Mesendoderm (in vitro differentiated cells): ENCODE measurements at regions not wholly inside any gene's neighbourhood (a gene's known extent, or its start where the extent isn't known, plus 50 kb on each side); places are given as distances from the start of the nearest gene placed in this dataset.

Source experiments
- DNase-seq: peaks from one replicate; pipeline ENCODE4 v3.0.0; 2013
- H2AK5ac ChIP-seq: 2 replicates; pipeline ENCODE4 v1.6.1; 2013; ENCODE audit warnings: low read length, inconsistent platforms
- H2BK120ac ChIP-seq: 2 replicates; pipeline ENCODE4 v1.6.1; 2013; ENCODE audit warnings: low read depth, mild to moderate bottlenecking, low read length, moderate library complexity, mixed read lengths
- H2BK15ac ChIP-seq: replicated peaks from 2 replicates; pipeline ENCODE4 v1.6.1; 2013; ENCODE audit warnings: low read depth, mild to moderate bottlenecking, moderate library complexity
- H2BK5ac ChIP-seq: 2 replicates; pipeline ENCODE4 v1.6.1; 2013; ENCODE audit warnings: low read length, inconsistent platforms
- H3K18ac ChIP-seq: 2 replicates; pipeline ENCODE4 v1.6.1; 2013; ENCODE audit warnings: mild to moderate bottlenecking, low read length, mixed read lengths
- H3K23ac ChIP-seq: one replicate; pipeline ENCODE4 v1.6.1; 2013; ENCODE audit warnings: low read length
- H3K27ac ChIP-seq: 2 replicates; pipeline ENCODE4 v1.5.1; 2013; ENCODE audit warnings: low read depth, mild to moderate bottlenecking, inconsistent platforms, low read length, moderate library complexity
- H3K27me3 ChIP-seq: 2 replicates; pipeline ENCODE4 v1.6.1; 2013; ENCODE audit warnings: low read length, control low read depth, mild to moderate bottlenecking, inconsistent platforms; ENCODE audit not compliant: insufficient read depth, poor library complexity
- H3K36me3 ChIP-seq: 2 replicates; pipeline ENCODE4 v1.6.1; 2013; ENCODE audit warnings: low read length, inconsistent platforms; ENCODE audit not compliant: control insufficient read depth, insufficient read depth
- H3K4ac ChIP-seq: one replicate; pipeline ENCODE4 v1.6.1; 2013; ENCODE audit warnings: low read depth, mild to moderate bottlenecking, low read length, moderate library complexity
- H3K4me1 ChIP-seq: 2 replicates; pipeline ENCODE4 v1.6.1; 2013; ENCODE audit warnings: low read depth, low read length, inconsistent platforms; ENCODE audit not compliant: control insufficient read depth
- H3K4me2 ChIP-seq: 2 replicates; pipeline ENCODE4 v1.6.1; 2013; ENCODE audit warnings: low read length
- H3K4me3 ChIP-seq: 2 replicates; pipeline ENCODE4 v1.5.1; 2013; ENCODE audit warnings: mild to moderate bottlenecking, low read length
- H3K56ac ChIP-seq: one replicate; pipeline ENCODE4 v1.6.1; 2013; ENCODE audit warnings: low read length
- H3K79me1 ChIP-seq: 2 replicates; pipeline ENCODE4 v1.6.1; 2013; ENCODE audit warnings: low read length, inconsistent platforms
- H3K79me2 ChIP-seq: 2 replicates; pipeline ENCODE4 v1.6.1; 2013; ENCODE audit warnings: mild to moderate bottlenecking, low read length; ENCODE audit not compliant: control insufficient read depth, insufficient read depth
- H3K9ac ChIP-seq: 2 replicates; pipeline ENCODE4 v1.6.1; 2013; ENCODE audit warnings: low read length, inconsistent platforms
- H4K5ac ChIP-seq: one replicate; pipeline ENCODE4 v1.6.1; 2013; ENCODE audit warnings: low read length
- H4K8ac ChIP-seq: one replicate; pipeline ENCODE4 v1.6.1; 2013; ENCODE audit warnings: low read depth, mild to moderate bottlenecking, control low read depth, low read length, moderate library complexity
- WGBS: extraction: QIAGEN DNeasy Blood & Tissue Kit; methylation state at CpG from one replicate; pipeline ENCODE4 v1.1.7; 2013; ENCODE audit warnings: low lambda C conversion rate, missing lambda C conversion rate; ENCODE audit not compliant: insufficient coverage; ENCODE audit errors: extremely low coverage; 5-methylcytosine and 5-hydroxymethylcytosine counted together

GRCh38 chr1:200343874-200344273 lies 66.0 kb downstream of the ZNF281 start:
- no peaks in the 10 kb centered on the region for H3K79me2 ChIP-seq
- no peak overlapping the region for H3K23ac ChIP-seq
- H3K4me3 ChIP-seq: no peak overlapping the region
- H2BK5ac ChIP-seq: no peak overlapping the region
- H4K5ac ChIP-seq: no peak overlapping the region
- peaks cover 4% of the 10 kb centered on the region for H3K4me1 ChIP-seq
- no peaks in the 10 kb centered on the region for H3K27me3 ChIP-seq
- H2AK5ac ChIP-seq: no peak overlapping the region
- no peak overlapping the region for H3K18ac ChIP-seq
- DNase-seq: no peak
- H2BK120ac ChIP-seq: no peak overlapping the region
- H3K4me2 ChIP-seq: no peak overlapping the region
- no peak overlapping the region for H2BK15ac ChIP-seq
- no peak overlapping the region for H3K4ac ChIP-seq
- H3K79me1 ChIP-seq: no peaks in the 10 kb centered on the region
- no peaks in the 10 kb centered on the region for H3K36me3 ChIP-seq
- H3K9ac ChIP-seq: no peak overlapping the region
- no peak overlapping the region for H4K8ac ChIP-seq
- no peak overlapping the region for H3K27ac ChIP-seq
- H3K56ac ChIP-seq: no peak overlapping the region
- no CpG with 5 or more reads among the region's 2 CpGs for WGBS

- Histone ChIP-seq H3K9ac (no peak overlapping the region), H3K27me3 (no peaks in the 10 kb centered on the region), H3K36me3 (no peaks in the 10 kb centered on the region), H4K5ac (no peak overlapping the region), H3K18ac (no peak overlapping the region), H3K4me1 (peaks cover 5% of the 10 kb centered on the region), H3K4me3 (no peak overlapping the region), H2BK15ac (no peak overlapping the region), H3K4me2 (no peak overlapping the region), H3K56ac (no peak overlapping the region), H3K23ac (no peak overlapping the region), H3K4ac (no peak overlapping the region), H4K8ac (no peak overlapping the region), H2BK5ac (no peak overlapping the region), H3K79me1 (no peaks in the 10 kb centered on the region), H2AK5ac (no peak overlapping the region), H3K27ac (no peak overlapping the region), H2BK120ac (no peak overlapping the region), H3K79me2 (no peaks in the 10 kb centered on the region)
- DNase-seq: no peak
- WGBS: no CpG with 5 or more reads among the region's 5 CpGs
Measured at GRCh38 chr1:200342511-200343311, 67.1 kb downstream of the ZNF281 start.

- Histone ChIP-seq H2BK120ac (no peak overlapping the region), H3K27me3 (no peaks in the 10 kb centered on the region)
- no CpG with 5 or more reads among the region's 2 CpGs for WGBS
Measured at GRCh38 chr1:200338451-200338850, 71.4 kb downstream of the ZNF281 start.

GRCh38 chr1:200337831-200338230 lies 72.0 kb downstream of the ZNF281 start:
- H3K4me3 ChIP-seq: no peak overlapping the region
- no peak overlapping the region for H3K4me2 ChIP-seq
- DNase-seq: no peak
- H3K36me3 ChIP-seq: no peaks in the 10 kb centered on the region
- no peak overlapping the region for H2BK15ac ChIP-seq
- no peak overlapping the region for H3K23ac ChIP-seq
- H4K5ac ChIP-seq: no peak overlapping the region
- no peak overlapping the region for H3K4ac ChIP-seq
- H2BK120ac ChIP-seq: peak overlapping the region; percentile 88
- peak overlapping the region; percentile 61 for H3K27ac ChIP-seq
- H3K79me2 ChIP-seq: no peaks in the 10 kb centered on the region
- no peaks in the 10 kb centered on the region for H3K27me3 ChIP-seq
- H3K4me1 ChIP-seq: peaks cover 13% of the 10 kb centered on the region
- H2AK5ac ChIP-seq: no peak overlapping the region
- H3K18ac ChIP-seq: peak overlapping the region; percentile 61
- H3K9ac ChIP-seq: no peak overlapping the region
- no peak overlapping the region for H2BK5ac ChIP-seq
- no peaks in the 10 kb centered on the region for H3K79me1 ChIP-seq
- WGBS: no CpG with 5 or more reads among the region's 3 CpGs
- no peak overlapping the region for H4K8ac ChIP-seq
- no peak overlapping the region for H3K56ac ChIP-seq

More at GRCh38 chr1:200338451-200338850, 71.4 kb downstream of the ZNF281 start:
- Histone ChIP-seq H3K23ac (no peak overlapping the region), H3K79me1 (no peaks in the 10 kb centered on the region), H3K36me3 (no peaks in the 10 kb centered on the region), H3K4me1 (peaks cover 11% of the 10 kb centered on the region), H2AK5ac (no peak overlapping the region), H2BK15ac (no peak overlapping the region), H4K5ac (no peak overlapping the region), H2BK5ac (no peak overlapping the region), H3K18ac (no peak overlapping the region), H3K79me2 (no peaks in the 10 kb centered on the region), H3K4me3 (no peak overlapping the region), H3K4me2 (no peak overlapping the region), H3K9ac (no peak overlapping the region), H3K27ac (no peak overlapping the region), H4K8ac (no peak overlapping the region), H3K4ac (no peak overlapping the region), H3K56ac (no peak overlapping the region)
- no peak for DNase-seq

GRCh38 chr1:200337410-200337809 lies 72.4 kb downstream of the ZNF281 start:
- H3K23ac ChIP-seq: no peak overlapping the region
- no peak overlapping the region for H4K5ac ChIP-seq
- H3K4me1 ChIP-seq: peaks cover 13% of the 10 kb centered on the region
- no peaks in the 10 kb centered on the region for H3K79me1 ChIP-seq
- H3K4me2 ChIP-seq: no peak overlapping the region
- no peak overlapping the region for H4K8ac ChIP-seq
- H3K4me3 ChIP-seq: no peak overlapping the region
- H2BK120ac ChIP-seq: peak overlapping the region; percentile 88
- H3K27ac ChIP-seq: peak overlapping the region; percentile 61
- no peaks in the 10 kb centered on the region for H3K79me2 ChIP-seq
- no peak overlapping the region for H2BK15ac ChIP-seq
- H3K36me3 ChIP-seq: no peaks in the 10 kb centered on the region
- H3K18ac ChIP-seq: peak overlapping the region; percentile 61
- peak overlapping the region; percentile 17 for H3K56ac ChIP-seq
- WGBS: no CpG with 5 or more reads among the region's 2 CpGs
- no peak overlapping the region for H3K4ac ChIP-seq
- no peak overlapping the region for H3K9ac ChIP-seq
- no peaks in the 10 kb centered on the region for H3K27me3 ChIP-seq
- H2BK5ac ChIP-seq: peak overlapping the region; percentile 23
- DNase-seq: no peak
- no peak overlapping the region for H2AK5ac ChIP-seq
